ENCODE measurements at regions not wholly inside any gene's neighbourhood (a gene's known extent, or its start where the extent isn't known, plus 50 kb on each side); places are given as distances from the start of the nearest gene placed in this dataset.

- no peaks in the 10 kb centered on the region for H3K36me3 ChIP-seq (ENCODE audit: control insufficient read depth, insufficient read depth, low read length)
- Mint-ChIP-seq H3K4me1 (no peaks in the 10 kb centered on the region), H3K4me3 (no peak overlapping the region), H3K36me3 (ENCODE audit: low read depth) (peaks cover 3% of the 10 kb centered on the region), H3K27ac (no peak overlapping the region), H3K27me3 (ENCODE audit: insufficient read depth) (no peaks in the 10 kb centered on the region), H3K9me3 (peaks cover 26% of the 10 kb centered on the region)
- peaks cover 22% of the 10 kb centered on the region for H3K9me3 ChIP-seq (ENCODE audit: control insufficient read depth, low read length)
- H3K9ac ChIP-seq (ENCODE audit: extremely low read depth, low read length, poor library complexity, severe bottlenecking): no peak overlapping the region
- no peak overlapping the region for H3K4me3 ChIP-seq (ENCODE audit: low read length)
- no peaks in the 10 kb centered on the region for H3K4me1 ChIP-seq (ENCODE audit: control insufficient read depth, insufficient read depth, low read length)
- no peaks in the 10 kb centered on the region for H3K27me3 ChIP-seq (ENCODE audit: control insufficient read depth, insufficient read depth, low read length, poor library complexity, severe bottlenecking)
- DNase-seq: no peak
- TF ChIP-seq CTCF (conservative IDR thresholded peaks at IDR 0.05): no peak
- no peak overlapping the region for H3K27ac ChIP-seq (ENCODE audit: low read depth, low read length)
- 79% methylated on average over 1 of the region's 1 CpG; no CpG with 5 or more reads in 1 of the 2 experiments for WGBS, 2 experiments (ENCODE audit: insufficient coverage in 1 of 2, insufficient read length in 1 of 2)
Observed at GRCh38 chr11:15390857-15391256, 276.1 kb downstream of the INSC start.

- H3K36me3 Mint-ChIP-seq (ENCODE audit: low read depth): peaks cover 3% of the 10 kb centered on the region
- no peaks in the 10 kb centered on the region for H3K4me1 ChIP-seq (ENCODE audit: control insufficient read depth, insufficient read depth, low read length)
- no peak overlapping the region for H3K27ac ChIP-seq (ENCODE audit: low read depth, low read length)
- no peaks in the 10 kb centered on the region for H3K36me3 ChIP-seq (ENCODE audit: control insufficient read depth, insufficient read depth, low read length)
- no peak for DNase-seq
- no peaks in the 10 kb centered on the region for H3K27me3 Mint-ChIP-seq (ENCODE audit: insufficient read depth)
- H3K9me3 Mint-ChIP-seq: peaks cover 39% of the 10 kb centered on the region
- no peak overlapping the region for H3K4me3 Mint-ChIP-seq
- no peak overlapping the region for H3K9ac ChIP-seq (ENCODE audit: extremely low read depth, low read length, poor library complexity, severe bottlenecking)
- TF ChIP-seq CTCF (conservative IDR thresholded peaks at IDR 0.05): no peak
- H3K4me1 Mint-ChIP-seq: no peaks in the 10 kb centered on the region
- no peak overlapping the region for H3K27ac Mint-ChIP-seq
- H3K9me3 ChIP-seq (ENCODE audit: control insufficient read depth, low read length): peaks cover 21% of the 10 kb centered on the region
- H3K4me3 ChIP-seq (ENCODE audit: low read length): no peak overlapping the region
- H3K27me3 ChIP-seq (ENCODE audit: control insufficient read depth, insufficient read depth, low read length, poor library complexity, severe bottlenecking): no peaks in the 10 kb centered on the region
- WGBS, 2 experiments (ENCODE audit: insufficient coverage in 1 of 2, insufficient read length in 1 of 2): 90 to 97% methylated on average over 1 to 2 of the region's 2 CpGs
Observed at GRCh38 chr11:15396778-15397177, 282.1 kb downstream of the INSC start.

- DNase-seq: no peak
- Histone ChIP-seq H3K9me3 (ENCODE audit: control insufficient read depth, low read length) (no peaks in the 10 kb centered on the region), H3K4me1 (ENCODE audit: control insufficient read depth, insufficient read depth, low read length) (no peaks in the 10 kb centered on the region), H3K4me3 (ENCODE audit: low read length) (no peak overlapping the region), H3K9ac (ENCODE audit: extremely low read depth, low read length, poor library complexity, severe bottlenecking) (no peak overlapping the region), H3K36me3 (ENCODE audit: control insufficient read depth, insufficient read depth, low read length) (no peaks in the 10 kb centered on the region), H3K27me3 (ENCODE audit: control insufficient read depth, insufficient read depth, low read length, poor library complexity, severe bottlenecking) (no peaks in the 10 kb centered on the region), H3K27ac (ENCODE audit: low read depth, low read length) (no peak overlapping the region)
- no peak for TF ChIP-seq CTCF (conservative IDR thresholded peaks at IDR 0.05)
- H3K9me3 Mint-ChIP-seq: peaks cover under 1% of the 10 kb centered on the region
- no peaks in the 10 kb centered on the region for H3K36me3 Mint-ChIP-seq (ENCODE audit: low read depth)
- H3K27me3 Mint-ChIP-seq (ENCODE audit: insufficient read depth): no peaks in the 10 kb centered on the region
- no peaks in the 10 kb centered on the region for H3K4me1 Mint-ChIP-seq
- no peak overlapping the region for H3K27ac Mint-ChIP-seq
- 90 to 97% methylated on average over 3 of the region's 3 CpGs for WGBS, 2 experiments (ENCODE audit: insufficient coverage in 1 of 2, insufficient read length in 1 of 2)
- H3K4me3 Mint-ChIP-seq: no peak overlapping the region
Observed at GRCh38 chr11:15406851-15407351, 292.2 kb downstream of the INSC start.

All from endodermal cell (in vitro differentiated cells).